H1 (cell line): ENCODE measurements at regions not wholly inside any gene's neighbourhood (a gene's known extent, or its start where the extent isn't known, plus 50 kb on each side); places are given as distances from the start of the nearest gene placed in this dataset.

Experiments
- CTCF ChIA-PET: fragments of 300-600 bp; sonication (Branson Sonifier 250); formaldehyde crosslinking; loops from one replicate; lab custom pipeline; 2021; ENCODE audit not compliant: partially characterized antibody; lab: Charles Lee
- POLR2A ChIA-PET: fragments of 300-600 bp; sonication (Branson Sonifier 250); formaldehyde crosslinking; loops from one replicate; lab custom pipeline; 2021; ENCODE audit warnings: inconsistent platforms; ENCODE audit not compliant: partially characterized antibody; lab: Charles Lee
- DNase-seq, 2 experiments: peaks; one replicate each; pipeline versions ENCODE4 v3.0.0 to v3.0.0-alpha.2; 2010 to 2022; ENCODE audit warnings: low spot score in 2 of 2, low read depth in 1 of 2, mixed read lengths in 1 of 2
- FAIRE-seq: peaks from 2 replicates; lab custom pipeline; 2011; peaks lifted over from hg19 to GRCh38; lab: Jason Lieb, UNC
- H2AFZ ChIP-seq: 2 replicates; pipeline ENCODE4 v1.8.1; 2012; ENCODE audit warnings: low read length, inconsistent platforms
- H2AK5ac ChIP-seq: 2 replicates; pipeline ENCODE4 v1.6.1; 2013; ENCODE audit warnings: low read depth, low read length
- H2BK120ac ChIP-seq: replicated peaks from 2 replicates; pipeline ENCODE3; 2013; ENCODE audit warnings: low read depth, low read length, inconsistent platforms
- H2BK12ac ChIP-seq: 2 replicates; pipeline ENCODE4 v1.6.1; 2013; ENCODE audit warnings: low read depth, low read length
- H2BK15ac ChIP-seq: 2 replicates; pipeline ENCODE4 v1.6.1; 2013; ENCODE audit warnings: low read length
- H2BK20ac ChIP-seq: 2 replicates; pipeline ENCODE4 v1.6.1; 2013; ENCODE audit warnings: low read length
- H2BK5ac ChIP-seq: 2 replicates; pipeline ENCODE4 v1.6.1; 2013; ENCODE audit warnings: low read depth, low read length
- H3K14ac ChIP-seq: 2 replicates; pipeline ENCODE4 v1.6.1; 2013; ENCODE audit warnings: inconsistent platforms; ENCODE audit not compliant: insufficient read length
- H3K18ac ChIP-seq: 2 replicates; pipeline ENCODE4 v1.6.1; 2013; ENCODE audit warnings: low read length; ENCODE audit errors: extremely low read depth
- H3K23ac ChIP-seq: 2 replicates; pipeline ENCODE4 v1.6.1; 2013; ENCODE audit warnings: inconsistent platforms; ENCODE audit not compliant: insufficient read length
- H3K23me2 ChIP-seq: 2 replicates; pipeline ENCODE4 v1.6.1; 2013; ENCODE audit warnings: low read depth, low read length
- H3K27ac ChIP-seq: 2 replicates; pipeline ENCODE4 v1.6.1; 2011; ENCODE audit warnings: low read depth, low read length, inconsistent platforms
- H3K27me3 ChIP-seq, 4 experiments: replicated peaks in 1 of 4; 1 replicate in 1 of 4; 2 replicates in 3 of 4; pipeline versions ENCODE4 v1.6.1 to v1.8.1; 2011 to 2013; ENCODE audit warnings: low read length in 3 of 4, mild to moderate bottlenecking in 3 of 4, inconsistent platforms in 2 of 4, mixed read lengths in 2 of 4, moderate library complexity in 1 of 4; ENCODE audit not compliant: control insufficient read depth in 3 of 4, insufficient read depth in 3 of 4; ENCODE audit errors: extremely low read depth in 1 of 4
- H3K36me3 ChIP-seq, 4 experiments: 2 replicates each; pipeline versions ENCODE4 v1.6.1 to v1.8.1; 2011 to 2013; ENCODE audit warnings: mild to moderate bottlenecking in 4 of 4, low read length in 3 of 4, moderate library complexity in 2 of 4, control low read depth in 1 of 4, inconsistent platforms in 1 of 4; ENCODE audit not compliant: insufficient read depth in 4 of 4, control insufficient read depth in 2 of 4
- H3K4ac ChIP-seq: replicated peaks from 2 replicates; pipeline ENCODE3; 2013; ENCODE audit warnings: low read length, low read depth, mixed read lengths, inconsistent platforms; ENCODE audit not compliant: insufficient read length
- H3K4me1 ChIP-seq, 4 experiments: replicated peaks in 1 of 4; 1 replicate in 1 of 4; 2 replicates in 3 of 4; pipeline versions ENCODE4 v1.6.1 to v1.8.1; 2011 to 2013; ENCODE audit warnings: low read length in 3 of 4, inconsistent platforms in 2 of 4, mixed read lengths in 1 of 4; ENCODE audit not compliant: insufficient read depth in 4 of 4, control insufficient read depth in 3 of 4
- H3K4me2 ChIP-seq, 2 experiments: 2 replicates each; pipeline versions ENCODE4 v1.6.1 to v1.8.1; 2011 to 2013; ENCODE audit warnings: low read depth in 2 of 2, low read length in 2 of 2, control low read depth in 1 of 2, inconsistent platforms in 1 of 2, mild to moderate bottlenecking in 1 of 2; ENCODE audit not compliant: insufficient read depth in 1 of 2
- H3K4me3 ChIP-seq, 4 experiments: fragments of 200-600, 300-600 bp in 1 of 4; sonication (generic), shearing (Covaris generic), sonication (Bioruptor Twin) in 1 of 4; 2 replicates each; pipeline versions ENCODE4 v1.5.1 to v1.8.1; 2011 to 2016; ENCODE audit warnings: low read length in 4 of 4, low read depth in 3 of 4, control low read depth in 2 of 4, inconsistent platforms in 2 of 4, mild to moderate bottlenecking in 2 of 4, mixed read lengths in 1 of 4, moderate library complexity in 1 of 4; ENCODE audit not compliant: insufficient read depth in 2 of 4; ENCODE audit errors: extremely low read depth in 1 of 4
- H3K56ac ChIP-seq: replicated peaks from 2 replicates; pipeline ENCODE3; 2013; ENCODE audit warnings: low read depth, mild to moderate bottlenecking, mixed read lengths, low read length, inconsistent platforms; ENCODE audit not compliant: insufficient read length
- H3K79me1 ChIP-seq: 2 replicates; pipeline ENCODE4 v1.6.1; 2013; ENCODE audit warnings: low read depth, low read length, control low read depth
- H3K79me2 ChIP-seq, 2 experiments: 2 replicates each; pipeline versions ENCODE4 v1.6.1 to v1.8.1; 2012 to 2013; ENCODE audit warnings: low read length in 2 of 2, mild to moderate bottlenecking in 2 of 2, inconsistent platforms in 1 of 2; ENCODE audit not compliant: insufficient read depth in 2 of 2, control insufficient read depth in 1 of 2
- H3K9ac ChIP-seq, 4 experiments: replicated peaks in 1 of 4; 1 replicate in 1 of 4; 2 replicates in 3 of 4; pipeline versions ENCODE4 v1.6.1 to v1.8.1; 2011 to 2013; ENCODE audit warnings: low read depth in 3 of 4, low read length in 3 of 4, control low read depth in 2 of 4, mild to moderate bottlenecking in 2 of 4, moderate library complexity in 2 of 4, inconsistent platforms in 1 of 4; ENCODE audit errors: extremely low read depth in 1 of 4
- H3K9me3 ChIP-seq, 2 experiments: 2 replicates each; pipeline versions ENCODE4 v1.6.1 to v1.8.1; 2012 to 2013; ENCODE audit warnings: mild to moderate bottlenecking in 2 of 2, moderate library complexity in 2 of 2, control low read depth in 1 of 2, inconsistent platforms in 1 of 2, low read depth in 1 of 2, low read length in 1 of 2, mixed read lengths in 1 of 2; ENCODE audit not compliant: insufficient read depth in 2 of 2
- H4K20me1 ChIP-seq, 2 experiments: replicated peaks in 1 of 2; 2 replicates each; pipeline versions ENCODE3 to v1.8.1; 2011 to 2013; ENCODE audit warnings: inconsistent platforms in 2 of 2, low read length in 2 of 2, mild to moderate bottlenecking in 1 of 2; ENCODE audit not compliant: insufficient read depth in 2 of 2, control insufficient read depth in 1 of 2
- H4K5ac ChIP-seq: 2 replicates; pipeline ENCODE4 v1.6.1; 2013; ENCODE audit warnings: low read length, low read depth, mixed read lengths, inconsistent platforms; ENCODE audit not compliant: insufficient read length
- H4K8ac ChIP-seq: 2 replicates; pipeline ENCODE4 v1.8.0; 2013; ENCODE audit warnings: mild to moderate bottlenecking, moderate library complexity, low read length, inconsistent platforms; ENCODE audit not compliant: insufficient read depth; ENCODE audit errors: extremely low read depth
- H4K91ac ChIP-seq: replicated peaks from 2 replicates; pipeline ENCODE3; 2013; ENCODE audit warnings: low read length, mixed read lengths, inconsistent platforms; ENCODE audit not compliant: insufficient read length
- ASH2L ChIP-seq: fragments of 200-600, 300-600 bp; sonication (generic); IDR thresholded peaks from one replicate; pipeline ENCODE4 v1.7.1; 2017; ENCODE audit warnings: low read length
- BCL11A ChIP-seq, 2 experiments: IDR thresholded peaks; one replicate each; pipeline ENCODE4 v1.6.1; 2011; ENCODE audit warnings: low read depth in 2 of 2, low read length in 2 of 2, mild to moderate bottlenecking in 2 of 2
- NANOG ChIP-seq: IDR thresholded peaks from 2 replicates; pipeline ENCODE4 v1.6.1; 2011; ENCODE audit warnings: low read length, low read depth, mild to moderate bottlenecking, inconsistent platforms; ENCODE audit not compliant: insufficient read depth, poor library complexity, severe bottlenecking
- SRF ChIP-seq: IDR thresholded peaks from 2 replicates; pipeline ENCODE4 v1.6.1; 2011; ENCODE audit warnings: mild to moderate bottlenecking, low read depth, low read length, moderate library complexity
- WGBS, 2 experiments: shearing (Covaris generic) in 1 of 2; methylation state at CpG; one replicate each; pipeline versions ENCODE4 v1.1.6 to v1.1.7; 2013 to 2015; ENCODE audit warnings: low lambda C conversion rate in 2 of 2, mixed read lengths in 2 of 2, inconsistent platforms in 1 of 2, low coverage in 1 of 2, missing lambda C conversion rate in 1 of 2; ENCODE audit not compliant: insufficient replicate concordance in 2 of 2, insufficient coverage in 1 of 2, insufficient read length in 1 of 2; ENCODE audit errors: extremely low coverage in 1 of 2, missing lambda C conversion rate in 1 of 2; 5-methylcytosine and 5-hydroxymethylcytosine counted together

- CTCF ChIA-PET = interaction anchor here (0.6 to 1.9 kb wide), 9 partner anchors 12 to 176 kb away, joined by 3 to 8 read pairs (median 4); no protein-coding TSS in a partner anchor
- H2BK5ac ChIP-seq = peak overlapping the region; percentile 88; the same call in 1 of the 2 replicates
Measured at GRCh38 chr20:53764415-53764800, 170.8 kb upstream of the ZNF217 start.

More at GRCh38 chr20:53764415-53764800, 170.8 kb upstream of the ZNF217 start:
- WGBS, 2 experiments = 25% methylated on average over 2 of the region's 2 CpGs; no CpG with 5 or more reads in 1 of the 2 experiments
- H3K9ac ChIP-seq = peak overlapping the region in 2 of 4 experiments; percentile 34 to 39; a peak in 3 of 7 replicates
- no peaks in the 10 kb centered on the region for H4K20me1 ChIP-seq
- no peak overlapping the region for H3K18ac ChIP-seq
- peak overlapping the region; percentile 49 for H4K5ac ChIP-seq
- no peak overlapping the region for H2AK5ac ChIP-seq
- 0 out of 2 replicates have a peak overlapping the region, but pooled peaks have one; percentile 8 for H2BK20ac ChIP-seq
- H3K14ac ChIP-seq = no peak overlapping the region
- peak overlapping the region; percentile 1 for H4K91ac ChIP-seq
- no peak overlapping the region for H4K8ac ChIP-seq
- H3K27me3 ChIP-seq = no peaks in the 10 kb centered on the region
- peak overlapping the region; percentile 49; the same call in 1 of the 2 replicates for H3K27ac ChIP-seq
- no peak overlapping the region for H3K23ac ChIP-seq
- no peak overlapping the region for H2AFZ ChIP-seq
- FAIRE-seq = no peak
- no peaks in the 10 kb centered on the region for H3K79me2 ChIP-seq
- H3K79me1 ChIP-seq = no peaks in the 10 kb centered on the region
- H2BK12ac ChIP-seq = peak overlapping the region; percentile 82; the same call in 1 of the 2 replicates
- H3K4me3 ChIP-seq = peak overlapping the region in 1 of 4 experiments; percentile 19; a peak in 1 of 8 replicates
- POLR2A ChIA-PET = interaction anchor here (0.7 to 2.1 kb wide), 5 partner anchors 11 to 170 kb away, joined by 3 to 13 read pairs (median 4); no protein-coding TSS in a partner anchor
- no peak overlapping the region for H2BK15ac ChIP-seq
- peaks cover 10 to 26% (median 21%) of the 10 kb centered on the region in 4 experiments for H3K4me1 ChIP-seq
- no peak for TF ChIP-seq ASH2L
- TF ChIP-seq BCL11A (IDR thresholded peaks at IDR 0.05; ENCODE audit: low read depth in 2 of 2, low read length in 2 of 2) = no peak
- TF ChIP-seq NANOG = no peak
- no peak for TF ChIP-seq SRF
- TF ChIP-seq, all 59 proteins: peak for 0
- H3K9me3 ChIP-seq = no peaks in the 10 kb centered on the region
- H3K23me2 ChIP-seq = no peaks in the 10 kb centered on the region
- H2BK120ac ChIP-seq = peak overlapping the region; percentile 47
- peak overlapping the region; percentile 33 to 65 for H3K4me2 ChIP-seq
- H3K56ac ChIP-seq = no peak overlapping the region
- H3K4ac ChIP-seq = peak overlapping the region; percentile 39
- H3K36me3 ChIP-seq = no peaks in the 10 kb centered on the region
- no peak for DNase-seq
